HepG2 (cell line): ENCODE measurements at regions not wholly inside any gene's neighbourhood (a gene's known extent, or its start where the extent isn't known, plus 50 kb on each side); places are given as distances from the start of the nearest gene placed in this dataset.

ENCODE experiments used
- ATAC-seq: fragments of 200-7000 bp; cut with Tn5 transposase; 3 replicates; pipeline ENCODE4 v1.9.1; 2020; ENCODE audit warnings: mild to moderate bottlenecking, moderate library complexity
- BruUV-seq: library from RNA; stranded (reverse); fragments of 400-500 nt; replicated peaks from 2 replicates; lab custom pipeline; 2021; lab: Mats Ljungman, UMichigan
- CTCF ChIA-PET: fragments of 300-600 bp; formaldehyde crosslinking; extraction: SDS; loops from one replicate; lab custom pipeline; 2021; ENCODE audit warnings: low total read pairs, inconsistent platforms, low intra/inter-chr PET ratio; lab: Yijun Ruan, JAX
- POLR2A ChIA-PET: fragments of 350-600 bp; sonication (Branson Sonifier 250); formaldehyde crosslinking; loops from one replicate; lab custom pipeline; 2020; ENCODE audit warnings: antibody characterized with exemption, inconsistent platforms; lab: Yijun Ruan, JAX
- DNase-seq: peaks from one replicate; pipeline ENCODE4 v3.0.0-alpha.2; 2015; ENCODE audit warnings: low spot score
- FAIRE-seq: peaks from 3 replicates; lab custom pipeline; 2011; peaks lifted over from hg19 to GRCh38; lab: Jason Lieb, UNC
- H2AFZ ChIP-seq: one replicate; pipeline ENCODE4 v1.6.1; 2011; ENCODE audit warnings: low read length, inconsistent platforms
- H3K27ac ChIP-seq: fragments of 300-600 bp; 3 replicates; pipeline ENCODE4 v1.8.0; 2011; ENCODE audit warnings: mixed run types, mild to moderate bottlenecking, mixed read lengths, low read length, inconsistent platforms; ENCODE audit not compliant: insufficient read depth; ENCODE audit errors: extremely low read length
- H3K27me3 ChIP-seq, 2 experiments: fragments of 200-600 bp in 1 of 2; 2 replicates in 1 of 2; 3 replicates in 1 of 2; pipeline versions ENCODE4 v1.6.0 to v1.8.0; 2011; ENCODE audit warnings: low read length in 2 of 2, mild to moderate bottlenecking in 2 of 2, moderate library complexity in 2 of 2, inconsistent platforms in 1 of 2; ENCODE audit not compliant: insufficient read depth in 2 of 2, control insufficient read depth in 1 of 2
- H3K36me3 ChIP-seq, 2 experiments: fragments of 200-600 bp in 1 of 2; replicated peaks in 1 of 2; 2 replicates in 1 of 2; 3 replicates in 1 of 2; pipeline versions ENCODE4 v1.5.1 to v1.8.0; 2011; ENCODE audit warnings: low read length in 2 of 2, inconsistent platforms in 1 of 2; ENCODE audit not compliant: insufficient read depth in 2 of 2, control insufficient read depth in 1 of 2
- H3K4me1 ChIP-seq: 2 replicates; pipeline ENCODE4 v1.5.1; 2012; ENCODE audit warnings: low read length, inconsistent platforms; ENCODE audit not compliant: insufficient read depth
- H3K4me2 ChIP-seq: 2 replicates; pipeline ENCODE4 v1.6.0; 2011; ENCODE audit warnings: low read depth, low read length, inconsistent platforms
- H3K4me3 ChIP-seq, 3 experiments: fragments of 200-600 bp in 1 of 3; sonication (generic), shearing (Covaris generic) in 1 of 3; replicated peaks in 1 of 3; 2 replicates each; pipeline ENCODE4 v1.5.1; 2011 to 2016; ENCODE audit warnings: low read length in 3 of 3, inconsistent platforms in 2 of 3, low read depth in 2 of 3, mild to moderate bottlenecking in 2 of 3, control low read depth in 1 of 3, mixed read lengths in 1 of 3; ENCODE audit not compliant: insufficient read depth in 1 of 3
- H3K79me2 ChIP-seq: one replicate; pipeline ENCODE4 v1.6.1; 2011; ENCODE audit warnings: low read length, inconsistent platforms; ENCODE audit not compliant: insufficient read depth
- H3K9ac ChIP-seq: 2 replicates; pipeline ENCODE4 v1.6.0; 2011; ENCODE audit warnings: mild to moderate bottlenecking, low read depth, low read length, inconsistent platforms; ENCODE audit not compliant: insufficient read depth
- H3K9me3 ChIP-seq: 2 replicates; pipeline ENCODE4 v1.5.1; 2012; ENCODE audit warnings: mild to moderate bottlenecking, low read length
- H4K20me1 ChIP-seq: 2 replicates; pipeline ENCODE4 v1.6.0; 2011; ENCODE audit warnings: inconsistent platforms, mild to moderate bottlenecking, low read length, moderate library complexity; ENCODE audit not compliant: insufficient read depth
- EEA1 ChIP-seq: sonication (generic); formaldehyde crosslinking; IDR thresholded peaks from 2 replicates; pipeline ENCODE4 v1.5.1; 2020; ENCODE audit warnings: mild to moderate bottlenecking, missing genetic modification reagents, borderline replicate concordance
- FUBP1 ChIP-seq: sonication (generic); formaldehyde crosslinking; IDR thresholded peaks from 2 replicates; pipeline ENCODE4 v1.5.1; 2020; ENCODE audit warnings: missing genetic modification reagents, mild to moderate bottlenecking, borderline replicate concordance
- IKZF1 ChIP-seq: fragments of 450-650 bp; IDR thresholded peaks from 2 replicates; pipeline ENCODE4 v1.7.1; 2016
- KAT7 ChIP-seq: IDR thresholded peaks from 2 replicates; pipeline ENCODE4 v1.6.1; 2018; ENCODE audit warnings: borderline replicate concordance, missing compliant biosample characterization
- TOE1 ChIP-seq: sonication (generic); formaldehyde crosslinking; IDR thresholded peaks from 2 replicates; pipeline ENCODE4 v1.4.0; 2020; ENCODE audit warnings: mild to moderate bottlenecking, missing genetic modification reagents
- ZNF121 ChIP-seq: sonication (generic); formaldehyde crosslinking; IDR thresholded peaks from 2 replicates; pipeline ENCODE4 v1.5.0; 2020; ENCODE audit warnings: mild to moderate bottlenecking, missing genetic modification reagents
- ZNF224 ChIP-seq: sonication (generic); formaldehyde crosslinking; IDR thresholded peaks from 2 replicates; pipeline ENCODE4 v1.5.0; 2020; ENCODE audit warnings: mild to moderate bottlenecking, missing genetic modification reagents
- ZNF607 ChIP-seq: sonication (generic); formaldehyde crosslinking; IDR thresholded peaks from 2 replicates; pipeline ENCODE4 v1.5.1; 2020; ENCODE audit warnings: missing genetic modification reagents, mild to moderate bottlenecking, borderline replicate concordance
- ZNF784 ChIP-seq: sonication (generic); formaldehyde crosslinking; IDR thresholded peaks from 2 replicates; pipeline ENCODE4 v1.5.1; 2020; ENCODE audit warnings: missing genetic modification reagents, mild to moderate bottlenecking, borderline replicate concordance
- ZNF788 ChIP-seq: sonication (generic); formaldehyde crosslinking; IDR thresholded peaks from 2 replicates; pipeline ENCODE4 v1.5.0; 2020; ENCODE audit warnings: mild to moderate bottlenecking, missing genetic modification reagents, borderline replicate concordance
- WGBS: methylation state at CpG from one replicate; pipeline ENCODE4 v1.1.6; 2017; ENCODE audit warnings: low lambda C conversion rate; 5-methylcytosine and 5-hydroxymethylcytosine counted together
- in situ Hi-C: cut with HindIII; loops from 2 replicates; pipeline ENCODE4 v1.10.0; 2017; ENCODE audit warnings: low pct_unique_long_range_greater_than_20kb; ENCODE audit not compliant: extremely low pct_ligation_motif_present
- intact Hi-C: fragments of 100-400 bp; cut with micrococcal nuclease; formaldehyde crosslinking; loops from one replicate; pipeline ENCODE4 v1.10.0; 2022; ENCODE audit not compliant: unreplicated experiment
- TF ChIP-seq, protein P1 (sequence below): fragments of 450-650 bp; IDR thresholded peaks from 2 replicates; pipeline ENCODE4 v1.6.1; 2017
- TF ChIP-seq, protein P2 (sequence below): sonication (generic); formaldehyde crosslinking; IDR thresholded peaks from 2 replicates; pipeline ENCODE4 v1.9.0; 2021; ENCODE audit warnings: missing genetic modification reagents, borderline replicate concordance
- TF ChIP-seq, protein P3 (sequence below): sonication (generic); formaldehyde crosslinking; IDR thresholded peaks from 2 replicates; pipeline ENCODE4 v1.8.1; 2023; ENCODE audit warnings: mild to moderate bottlenecking, inconsistent platforms, moderate library complexity, missing genetic modification reagents, borderline replicate concordance

GRCh38 chr13:34553376-34553775 is 388.7 kb upstream of the NBEA start:
- no peaks in the 10 kb centered on the region for H3K4me1 ChIP-seq
- H3K4me3 ChIP-seq = no peak overlapping the region
- no peak overlapping the region for H3K4me2 ChIP-seq
- no TSS peak for BruUV-seq
- no peak overlapping the region for H2AFZ ChIP-seq
- CTCF ChIA-PET = no interaction called here
- no peak for TF ChIP-seq ZNF121 (CRISPR knock-in tag)
- intact Hi-C loops = no loop called here
- H3K9me3 ChIP-seq = no peaks in the 10 kb centered on the region
- H4K20me1 ChIP-seq = no peaks in the 10 kb centered on the region
- no peaks in the 10 kb centered on the region for H3K27me3 ChIP-seq
- no peaks in the 10 kb centered on the region for H3K79me2 ChIP-seq
- DNase-seq (no peak), ATAC-seq (no peak), FAIRE-seq (no peak)
- 7% methylated on average over 3 of the region's 3 CpGs for WGBS
- H3K36me3 ChIP-seq = no peaks in the 10 kb centered on the region
- H3K9ac ChIP-seq = no peak overlapping the region
- POLR2A ChIA-PET = no interaction called here
- in situ Hi-C loops = no loop called here
- H3K27ac ChIP-seq = no peak overlapping the region

DNA sequence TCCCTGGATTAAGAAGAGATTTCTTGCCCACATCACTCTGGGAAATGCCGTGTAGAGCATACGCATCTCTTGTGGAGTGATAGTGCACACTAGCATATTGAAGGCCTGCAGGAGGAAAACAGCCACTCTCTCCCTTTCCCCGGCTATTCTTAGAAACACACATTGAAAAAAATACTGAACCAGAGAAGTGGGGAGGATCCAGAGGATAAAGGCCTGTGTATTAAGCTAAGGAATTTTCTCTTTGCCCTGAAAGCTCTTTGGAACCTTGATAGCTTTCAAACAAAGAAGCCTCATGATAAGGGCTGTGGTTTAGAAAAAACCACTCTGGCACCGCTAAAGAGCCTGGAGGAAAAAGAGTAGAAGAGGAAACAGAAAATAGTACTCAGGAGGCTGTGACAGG is 386.1 kb upstream of the NBEA start:
- FAIRE-seq (no peak), ATAC-seq (no peak), DNase-seq (no peak)
- Histone ChIP-seq H3K27ac (no peak overlapping the region), H3K9ac (no peak overlapping the region), H3K4me3 (no peak overlapping the region), H2AFZ (no peak overlapping the region), H3K4me1 (no peaks in the 10 kb centered on the region), H3K4me2 (no peak overlapping the region), H3K27me3 (no peaks in the 10 kb centered on the region), H3K79me2 (no peaks in the 10 kb centered on the region), H3K36me3 (no peaks in the 10 kb centered on the region), H3K9me3 (no peaks in the 10 kb centered on the region), H4K20me1 (no peaks in the 10 kb centered on the region)
- POLR2A ChIA-PET = no interaction called here
- 24% methylated on average over 4 of the region's 4 CpGs for WGBS
- in situ Hi-C loops = no loop called here
- no TSS peak for BruUV-seq
- intact Hi-C loops = no loop called here
- CTCF ChIA-PET = no interaction called here
- TF ChIP-seq, protein P1, sequence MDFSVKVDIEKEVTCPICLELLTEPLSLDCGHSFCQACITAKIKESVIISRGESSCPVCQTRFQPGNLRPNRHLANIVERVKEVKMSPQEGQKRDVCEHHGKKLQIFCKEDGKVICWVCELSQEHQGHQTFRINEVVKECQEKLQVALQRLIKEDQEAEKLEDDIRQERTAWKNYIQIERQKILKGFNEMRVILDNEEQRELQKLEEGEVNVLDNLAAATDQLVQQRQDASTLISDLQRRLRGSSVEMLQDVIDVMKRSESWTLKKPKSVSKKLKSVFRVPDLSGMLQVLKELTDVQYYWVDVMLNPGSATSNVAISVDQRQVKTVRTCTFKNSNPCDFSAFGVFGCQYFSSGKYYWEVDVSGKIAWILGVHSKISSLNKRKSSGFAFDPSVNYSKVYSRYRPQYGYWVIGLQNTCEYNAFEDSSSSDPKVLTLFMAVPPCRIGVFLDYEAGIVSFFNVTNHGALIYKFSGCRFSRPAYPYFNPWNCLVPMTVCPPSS = no peak
- TF ChIP-seq, protein P2, sequence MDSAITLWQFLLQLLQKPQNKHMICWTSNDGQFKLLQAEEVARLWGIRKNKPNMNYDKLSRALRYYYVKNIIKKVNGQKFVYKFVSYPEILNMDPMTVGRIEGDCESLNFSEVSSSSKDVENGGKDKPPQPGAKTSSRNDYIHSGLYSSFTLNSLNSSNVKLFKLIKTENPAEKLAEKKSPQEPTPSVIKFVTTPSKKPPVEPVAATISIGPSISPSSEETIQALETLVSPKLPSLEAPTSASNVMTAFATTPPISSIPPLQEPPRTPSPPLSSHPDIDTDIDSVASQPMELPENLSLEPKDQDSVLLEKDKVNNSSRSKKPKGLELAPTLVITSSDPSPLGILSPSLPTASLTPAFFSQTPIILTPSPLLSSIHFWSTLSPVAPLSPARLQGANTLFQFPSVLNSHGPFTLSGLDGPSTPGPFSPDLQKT (CRISPR knock-in tag) = no peak
- no peak for TF ChIP-seq ZNF224
- TF ChIP-seq ZNF788 (CRISPR knock-in tag) = no peak
- TF ChIP-seq IKZF1 = no peak
- TF ChIP-seq KAT7 (CRISPR knock-in tag) = no peak
- TF ChIP-seq FUBP1 = no peak
- TF ChIP-seq ZNF784 = no peak
- TF ChIP-seq, protein P3, sequence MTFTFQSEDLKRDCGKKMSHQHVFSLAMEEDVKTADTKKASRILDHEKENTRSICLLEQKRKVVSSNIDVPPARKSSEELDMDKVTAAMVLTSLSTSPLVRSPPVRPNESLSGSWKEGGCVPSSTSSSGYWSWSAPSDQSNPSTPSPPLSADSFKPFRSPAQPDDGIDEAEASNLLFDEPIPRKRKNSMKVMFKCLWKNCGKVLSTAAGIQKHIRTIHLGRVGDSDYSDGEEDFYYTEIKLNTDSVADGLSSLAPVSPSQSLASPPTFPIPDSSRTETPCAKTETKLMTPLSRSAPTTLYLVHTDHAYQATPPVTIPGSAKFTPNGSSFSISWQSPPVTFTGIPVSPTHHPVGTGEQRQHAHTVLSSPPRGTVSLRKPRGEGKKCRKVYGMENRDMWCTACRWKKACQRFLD (CRISPR knock-in tag) = no peak
- no peak for TF ChIP-seq EEA1
- no peak for TF ChIP-seq ZNF607
- TF ChIP-seq TOE1 (CRISPR knock-in tag) = no peak
